Left lobe of liver (tissue), 2 donors: ENCODE measurements at regions not wholly inside any gene's neighbourhood (a gene's known extent, or its start where the extent isn't known, plus 50 kb on each side); places are given as distances from the start of the nearest gene placed in this dataset.

ENCODE experiments used
- ATAC-seq: fragments of 200-7000 bp; cut with Tn5 transposase; one replicate; pipeline ENCODE4 v1.9.1; 2020; ENCODE audit warnings: mild to moderate bottlenecking, moderate library complexity
- DNase-seq: peaks from one replicate; pipeline ENCODE4 v3.0.0-alpha.2; 2020; ENCODE audit warnings: low spot score
- donor health status: DM: no; HTN: no; CAD: no; lungs with moderate emphysema.
- donor health status: DM: no; HTN: yes; CAD: no.

GRCh38 chr3:72594615-72595215, 253.5 kb downstream of the SHQ1 start:
- DNase-seq: no peak
- ATAC-seq: no peak

GRCh38 chr3:72593881-72594397, 254.3 kb downstream of the SHQ1 start:
- peak; percentile 78 for ATAC-seq
- peak; percentile 84 for DNase-seq

- DNase-seq (no peak), ATAC-seq (no peak)
These were observed 256.5 kb downstream of the SHQ1 start for GRCh38 chr3:72591522-72592421.

- ATAC-seq (peak; percentile 90), DNase-seq (peak; percentile 86)
These were observed 257.5 kb downstream of the SHQ1 start for GRCh38 chr3:72590732-72591221.

DNA sequence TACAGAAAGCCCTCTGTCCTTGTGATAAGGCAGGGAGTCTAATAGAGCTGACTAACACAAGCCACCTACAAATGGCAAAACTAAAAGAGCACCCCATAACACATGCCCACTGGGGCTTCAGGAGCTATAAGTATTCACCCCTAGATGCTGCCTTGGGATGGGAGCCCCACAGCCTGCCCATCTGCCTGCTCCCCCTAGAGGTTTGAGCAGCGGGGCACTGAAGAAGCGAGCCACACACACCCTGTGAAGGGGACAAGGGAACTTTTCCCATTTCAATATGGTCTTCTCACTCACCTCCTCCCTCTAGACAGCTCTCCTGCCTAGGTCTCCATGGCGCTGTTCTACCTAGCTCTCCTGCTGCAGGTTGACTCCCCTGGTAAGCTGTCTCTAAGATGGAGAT, 261.0 kb downstream of the SHQ1 start:
- ATAC-seq (no peak), DNase-seq (no peak)

GRCh38 chr3:72586694-72587093, 261.6 kb downstream of the SHQ1 start:
- ATAC-seq: no peak

GRCh38 chr3:72585966-72586365, 262.3 kb downstream of the SHQ1 start:
- ATAC-seq (no peak), DNase-seq (no peak)

More at GRCh38 chr3:72586694-72587093, 261.6 kb downstream of the SHQ1 start:
- no peak for DNase-seq

DNA sequence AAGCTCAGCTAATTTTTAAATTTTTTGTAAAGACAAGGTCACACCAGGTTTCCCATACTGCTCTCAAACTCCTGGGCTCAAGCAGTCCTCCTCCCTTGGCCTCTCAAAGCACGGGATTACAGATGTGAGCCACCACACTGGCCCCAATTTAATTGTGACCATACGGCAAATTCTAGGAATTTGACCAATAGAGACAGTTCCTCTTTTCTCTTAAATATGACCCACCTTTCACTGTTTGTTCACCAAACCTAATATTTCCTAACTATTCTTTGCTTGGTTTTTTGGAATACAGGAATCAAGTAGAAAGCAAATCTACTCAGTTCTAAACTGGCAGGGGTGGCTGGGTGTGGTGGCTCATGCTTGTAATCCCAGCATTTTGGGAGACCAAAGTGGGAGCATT, 264.0 kb downstream of the SHQ1 start:
- ATAC-seq (no peak), DNase-seq (no peak)

- ATAC-seq (no peak), DNase-seq (no peak)
These were observed 265.3 kb downstream of the SHQ1 start for GRCh38 chr3:72582963-72583362.

GRCh38 chr3:72582211-72582878, 265.9 kb downstream of the SHQ1 start:
- peak; percentile 97 for ATAC-seq

GRCh38 chr3:72580900-72581299, 267.3 kb downstream of the SHQ1 start:
- ATAC-seq (no peak), DNase-seq (no peak)

More at GRCh38 chr3:72582211-72582878, 265.9 kb downstream of the SHQ1 start:
- DNase-seq: no peak

DNA sequence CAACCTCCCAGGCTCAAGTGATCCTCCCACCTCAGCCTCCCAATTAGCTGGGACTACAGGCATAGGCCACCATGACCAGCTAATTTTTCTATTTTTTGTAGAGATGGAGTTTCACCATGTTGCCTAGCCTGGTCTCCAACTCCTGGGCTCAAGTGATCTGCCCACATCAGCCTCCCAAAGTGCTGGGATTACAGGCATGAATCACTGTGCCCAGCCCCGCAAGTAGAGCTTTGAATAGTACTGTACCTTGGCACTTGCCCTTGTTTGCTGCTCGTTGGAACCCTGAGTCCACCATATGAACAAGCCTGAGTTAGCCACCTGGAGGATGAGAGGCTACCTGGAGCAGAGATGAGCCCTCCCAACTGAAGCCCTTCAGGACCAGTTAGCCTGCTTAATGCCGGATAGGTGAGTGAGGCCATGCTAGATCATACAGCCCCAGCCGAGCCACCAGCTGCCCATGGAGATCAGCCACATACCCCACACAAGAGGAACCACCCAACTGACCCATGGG, 267.9 kb downstream of the SHQ1 start:
- ATAC-seq (no peak), DNase-seq (no peak)

DNA sequence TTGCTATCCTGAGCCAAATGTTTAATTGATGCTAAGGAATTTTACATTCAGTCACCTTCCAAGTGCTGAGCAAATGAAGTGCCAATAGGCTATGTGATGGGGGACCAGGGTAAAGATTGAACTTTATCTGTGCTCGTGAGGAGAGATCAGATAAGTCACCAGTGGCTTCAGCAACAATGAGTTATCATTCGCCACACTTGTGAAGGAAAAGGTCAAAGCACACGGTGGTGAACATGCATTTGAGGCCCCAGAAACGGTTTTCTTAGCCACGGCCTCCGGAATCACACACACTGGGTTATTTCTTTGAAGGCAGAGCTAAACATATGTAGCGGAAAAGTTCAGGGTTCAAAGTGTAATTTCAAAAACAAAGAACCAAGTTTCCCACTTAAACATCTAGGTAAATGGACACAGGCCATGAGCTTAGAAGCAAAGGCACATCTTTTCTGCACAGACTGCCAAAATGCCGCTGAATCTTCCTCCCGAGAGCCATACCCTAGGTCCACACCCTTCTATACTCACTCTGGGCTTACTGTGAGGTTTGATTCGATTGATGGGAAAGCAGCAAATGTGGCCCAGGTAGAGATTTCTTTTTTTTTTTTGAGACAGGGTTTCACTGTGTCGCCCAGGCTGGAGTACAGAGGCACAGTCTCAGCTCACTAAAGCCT, 268.5 kb downstream of the SHQ1 start:
- ATAC-seq: no peak
- DNase-seq: no peak

DNA sequence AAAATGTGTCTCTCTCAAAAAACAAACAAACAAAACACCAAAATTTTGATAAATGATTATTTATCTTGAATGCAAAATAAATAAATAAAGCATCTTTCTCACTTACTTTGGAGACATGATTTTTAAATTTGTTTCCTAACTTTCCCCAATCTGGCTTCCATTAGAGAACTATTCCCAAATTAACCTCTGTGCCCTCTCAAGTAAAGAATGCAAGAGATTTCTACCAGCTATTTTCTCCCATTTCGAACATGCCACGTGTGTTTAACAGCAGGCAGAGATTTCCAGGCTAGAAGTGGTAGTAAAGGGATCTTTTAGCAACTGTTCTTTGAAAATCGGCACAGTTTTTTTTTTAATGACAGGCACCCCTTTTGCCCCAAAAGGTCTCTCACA, 269.1 kb downstream of the SHQ1 start:
- ATAC-seq (no peak), DNase-seq (no peak)

GRCh38 chr3:72577190-72577589, 271.1 kb downstream of the SHQ1 start:
- DNase-seq (no peak), ATAC-seq (no peak)

DNA sequence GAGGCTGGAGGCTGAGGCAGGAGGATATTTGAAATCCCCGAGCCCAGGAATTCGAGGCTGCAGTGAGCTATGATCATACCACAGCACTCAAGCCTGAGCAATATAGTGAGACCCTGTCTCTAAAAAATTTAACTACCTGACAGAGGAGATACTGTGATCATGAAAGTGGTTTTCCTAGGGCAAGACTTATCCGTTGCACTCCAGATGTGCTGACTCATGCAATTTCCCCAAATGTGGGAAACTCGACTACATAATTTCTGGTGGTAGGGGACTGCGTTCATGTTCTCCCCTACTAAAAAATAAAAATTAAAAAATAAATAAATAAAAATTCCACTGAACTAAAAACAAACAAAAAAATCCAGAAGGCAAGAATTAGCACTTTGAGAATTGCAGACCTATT, 271.7 kb downstream of the SHQ1 start:
- DNase-seq (no peak), ATAC-seq (no peak)

GRCh38 chr3:72574144-72574543, 274.1 kb downstream of the SHQ1 start:
- ATAC-seq: no peak

DNA sequence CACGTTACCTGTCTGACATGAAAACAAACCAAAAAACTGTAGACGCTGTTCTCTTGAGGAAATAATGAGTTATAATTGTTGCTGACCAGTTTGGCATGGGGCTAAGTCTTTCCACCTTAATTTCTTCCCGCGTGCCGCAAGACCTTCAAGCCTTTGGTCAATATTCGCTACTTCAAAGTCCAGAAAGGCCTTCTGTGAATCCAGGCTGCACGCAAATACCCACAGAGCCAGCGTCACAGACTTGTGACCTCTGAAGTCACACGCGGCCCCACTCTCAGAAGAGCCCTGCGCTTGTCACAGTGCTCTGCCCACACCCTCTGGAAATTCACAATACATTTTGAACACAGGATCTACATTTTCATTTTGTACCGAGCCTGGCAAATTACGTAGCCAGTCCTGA, 275.2 kb downstream of the SHQ1 start:
- peak; percentile 62 for DNase-seq
- ATAC-seq: peak; percentile 60

More at GRCh38 chr3:72574144-72574543, 274.1 kb downstream of the SHQ1 start:
- no peak for DNase-seq

GRCh38 chr3:72572489-72573007, 275.7 kb downstream of the SHQ1 start:
- ATAC-seq: no peak
- DNase-seq: no peak

DNA sequence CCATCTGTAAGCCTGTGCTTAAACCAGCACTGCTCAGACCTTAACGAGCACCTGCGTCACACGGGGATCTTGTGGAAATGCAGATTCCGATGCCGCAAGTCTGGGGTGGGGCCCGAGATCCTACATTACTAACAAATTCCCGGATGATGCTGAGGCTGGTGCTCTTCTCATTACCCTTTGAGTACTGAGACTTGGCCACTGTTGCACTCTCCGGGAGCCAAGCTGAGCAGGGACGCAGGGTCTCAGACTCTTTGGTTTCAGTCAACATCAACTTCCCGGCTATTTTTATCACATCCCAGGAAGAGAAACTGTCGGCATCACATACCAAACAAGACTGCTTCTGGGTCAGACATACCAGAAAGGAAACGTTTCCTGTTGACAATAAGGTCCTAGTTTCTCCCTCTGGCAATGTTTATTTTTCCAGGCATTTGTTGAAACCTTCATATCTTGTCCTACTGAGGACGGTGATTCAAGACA, 276.6 kb downstream of the SHQ1 start:
- no peak for DNase-seq
- no peak for ATAC-seq
